ENCODE measurements at regions not wholly inside any gene's neighbourhood (a gene's known extent, or its start where the extent isn't known, plus 50 kb on each side); places are given as distances from the start of the nearest gene placed in this dataset.

- Histone ChIP-seq H3K4me3 (replicated peaks; ENCODE audit: insufficient read depth, low read length) (no peak overlapping the region), H3K27ac (replicated peaks) (no peak overlapping the region), H3K27me3 (ENCODE audit: insufficient read depth, poor library complexity, severe bottlenecking) (no peaks in the 10 kb centered on the region)
- no peak for TF ChIP-seq CTCF (IDR thresholded peaks at IDR 0.05; ENCODE audit: insufficient read depth, low read length)
- TF ChIP-seq SPI1 (IDR thresholded peaks at IDR 0.05; ENCODE audit: borderline replicate concordance, low read depth): no peak
- TF ChIP-seq GABPA (IDR thresholded peaks at IDR 0.05; ENCODE audit: low read depth): no peak
- TF ChIP-seq REST (IDR thresholded peaks at IDR 0.05; ENCODE audit: insufficient replicate concordance, low read depth): no peak
- TF ChIP-seq POLR2AphosphoS5 (IDR thresholded peaks at IDR 0.05; ENCODE audit: low read depth): no peak
- no peak for DNase-seq (ENCODE audit: low read depth in 1 of 2, low spot score in 1 of 2)
Measured at GRCh38 chr7:112963634-112964033, 123.0 kb downstream of the GPR85 start.

- DNase-seq (ENCODE audit: low read depth in 1 of 2, low spot score in 1 of 2): no peak
- Histone ChIP-seq H3K27me3 (ENCODE audit: insufficient read depth, poor library complexity, severe bottlenecking) (no peaks in the 10 kb centered on the region), H3K4me3 (replicated peaks; ENCODE audit: insufficient read depth, low read length) (no peak overlapping the region), H3K27ac (replicated peaks) (no peak overlapping the region)
- TF ChIP-seq CTCF (IDR thresholded peaks at IDR 0.05; ENCODE audit: insufficient read depth, low read length): no peak
- TF ChIP-seq POLR2AphosphoS5 (IDR thresholded peaks at IDR 0.05; ENCODE audit: low read depth): no peak
- TF ChIP-seq SPI1 (IDR thresholded peaks at IDR 0.05; ENCODE audit: borderline replicate concordance, low read depth): no peak
- TF ChIP-seq REST (IDR thresholded peaks at IDR 0.05; ENCODE audit: insufficient replicate concordance, low read depth): no peak
Measured at GRCh38 chr7:112962815-112963214, 123.8 kb downstream of the GPR85 start.

- no peak overlapping the region for H3K4me3 ChIP-seq (replicated peaks; ENCODE audit: insufficient read depth, low read length)
- H3K27ac ChIP-seq (replicated peaks): no peak overlapping the region
- TF ChIP-seq SPI1 (IDR thresholded peaks at IDR 0.05; ENCODE audit: borderline replicate concordance, low read depth) (no peak), GABPA (IDR thresholded peaks at IDR 0.05; ENCODE audit: low read depth) (no peak), POLR2AphosphoS5 (IDR thresholded peaks at IDR 0.05; ENCODE audit: low read depth) (no peak), CTCF (IDR thresholded peaks at IDR 0.05; ENCODE audit: insufficient read depth, low read length) (no peak), REST (IDR thresholded peaks at IDR 0.05; ENCODE audit: insufficient replicate concordance, low read depth) (no peak)
- H3K27me3 ChIP-seq (ENCODE audit: insufficient read depth, poor library complexity, severe bottlenecking): no peaks in the 10 kb centered on the region
- no peak for DNase-seq (ENCODE audit: low read depth in 1 of 2, low spot score in 1 of 2)
Measured at GRCh38 chr7:112959276-112959675, 127.4 kb downstream of the GPR85 start.
